ENCODE measurements at regions not wholly inside any gene's neighbourhood (a gene's known extent, or its start where the extent isn't known, plus 50 kb on each side); places are given as distances from the start of the nearest gene placed in this dataset.
"Not testable (repeated sequence)": the region's sequence is repeated elsewhere in the genome, so short reads cannot be mapped to it uniquely, and the experiment has no call there.

DNA sequence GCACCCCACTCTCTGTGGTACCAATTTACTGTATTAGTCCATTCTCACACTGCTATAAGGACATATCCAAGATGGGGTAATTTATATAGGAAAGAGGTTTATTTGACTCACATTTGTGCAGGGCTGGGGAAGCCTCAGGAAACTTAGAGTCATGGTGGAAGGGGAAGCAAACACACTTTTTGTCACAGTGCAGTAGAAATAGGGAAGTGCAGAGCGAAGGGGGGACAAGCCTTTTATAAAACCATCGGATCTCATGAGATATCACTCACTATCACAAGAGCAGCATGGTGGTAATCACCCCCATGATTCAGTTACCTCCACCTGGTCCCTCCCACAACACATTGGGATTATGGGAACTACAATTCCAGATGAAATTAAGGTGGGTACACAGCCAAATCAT, 766.9 kb upstream of the PCDH10 start:
- DNase-seq (ENCODE audit: low read depth): no peak

DNA sequence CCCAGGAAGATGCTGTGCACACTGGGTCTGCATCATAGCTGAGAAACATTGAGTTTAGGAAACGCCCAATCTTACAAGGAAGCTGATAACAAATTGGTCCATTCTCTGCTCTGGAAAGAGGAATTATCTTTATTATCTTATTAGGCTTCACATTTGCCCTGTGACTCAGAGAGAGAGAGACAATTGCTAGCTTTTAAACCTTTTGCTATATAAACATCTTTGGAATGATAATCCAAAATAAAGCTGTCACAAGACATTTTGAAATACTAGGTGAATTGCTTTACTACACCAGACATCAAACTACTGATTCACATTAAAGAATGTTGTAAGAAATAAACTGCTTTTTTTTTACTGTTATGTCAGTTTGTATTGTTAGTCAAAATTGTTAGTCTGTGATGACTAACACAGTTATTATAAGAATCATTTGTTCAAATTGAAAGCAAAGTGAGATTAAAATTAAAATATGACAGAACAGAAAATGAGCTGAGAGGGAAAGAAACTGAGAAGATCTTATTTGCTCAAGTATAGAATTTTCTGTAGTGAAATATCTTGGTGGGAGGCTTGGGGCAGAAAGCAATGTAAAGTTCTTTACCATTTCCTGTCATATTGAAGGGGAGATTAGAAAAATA, 765.4 kb upstream of the PCDH10 start:
- no peak for DNase-seq (ENCODE audit: low read depth)

DNA sequence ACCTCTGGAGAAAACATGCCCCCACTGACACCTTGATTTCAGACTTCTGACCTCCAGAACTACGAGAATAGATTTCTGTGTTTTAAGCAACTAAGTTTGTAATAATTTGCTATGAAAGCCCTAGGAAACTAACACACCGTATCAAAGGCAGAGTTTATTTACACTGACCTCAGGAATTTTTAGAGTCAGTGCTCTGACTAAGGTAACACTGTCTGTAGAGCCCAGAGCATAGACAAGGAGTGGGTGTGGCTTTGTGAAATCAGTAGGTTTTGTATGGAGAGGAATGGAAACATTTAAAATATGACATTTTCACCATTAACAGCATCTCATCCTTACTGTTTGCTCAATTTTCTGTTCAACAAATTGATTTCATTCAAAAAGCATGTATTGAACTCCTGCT, 764.4 kb upstream of the PCDH10 start:
- DNase-seq (ENCODE audit: low read depth): no peak

DNA sequence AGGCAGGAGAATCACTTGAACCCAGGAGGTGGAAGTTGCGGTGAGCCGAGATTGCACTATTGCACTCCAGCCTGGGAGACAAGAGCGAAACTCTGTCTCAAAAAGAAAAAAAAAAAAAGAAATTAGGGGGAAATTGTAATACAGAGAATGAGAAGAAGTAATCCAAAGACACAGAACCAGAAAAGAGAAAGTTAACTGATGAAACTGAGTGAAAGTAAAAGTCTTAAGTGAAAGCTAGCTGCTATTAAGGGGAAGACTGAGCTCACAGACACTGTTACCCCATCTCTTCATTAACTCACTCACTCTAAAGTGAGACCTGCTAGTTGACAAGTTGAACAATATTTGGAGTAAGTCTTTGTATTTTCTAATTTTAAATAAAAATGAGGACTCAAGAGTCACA, 763.0 kb upstream of the PCDH10 start:
- no peak for DNase-seq (ENCODE audit: low read depth)

DNA sequence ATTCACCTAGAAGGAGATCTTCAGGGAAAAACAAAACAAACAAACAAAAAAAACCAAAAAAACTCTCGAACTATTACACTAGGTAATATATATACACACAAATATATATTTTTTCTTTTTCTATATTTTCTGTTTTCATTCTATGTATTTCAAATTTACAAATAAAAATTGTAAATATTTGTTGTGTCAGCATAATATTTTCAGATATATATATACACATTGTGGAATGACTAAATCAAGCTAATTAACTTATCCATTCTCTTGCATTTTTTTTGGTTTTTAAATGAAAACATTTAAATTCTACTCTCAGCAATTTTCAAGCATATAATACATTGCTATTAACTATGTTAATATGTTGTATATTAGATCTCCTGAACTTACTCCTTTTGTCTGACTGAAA, 762.0 kb upstream of the PCDH10 start:
- no peak for DNase-seq (ENCODE audit: low read depth)

DNA sequence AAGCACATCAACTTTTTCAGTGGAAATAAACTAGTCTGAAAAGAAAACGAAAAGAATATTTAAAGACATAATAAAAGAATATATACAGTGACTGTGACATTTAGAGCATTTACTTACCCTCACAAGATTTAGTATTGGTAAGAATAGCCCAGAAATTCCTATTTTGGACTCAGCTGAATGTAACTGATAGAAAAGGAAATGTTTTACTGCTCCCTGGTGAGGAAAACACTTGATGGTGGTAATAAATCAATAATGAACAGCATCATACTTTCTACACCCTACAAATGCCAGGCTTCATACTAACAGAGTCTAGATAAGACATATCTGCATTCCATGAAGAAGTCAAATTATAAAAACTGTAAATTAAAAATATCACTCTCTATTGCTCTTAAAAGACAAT, 753.5 kb upstream of the PCDH10 start:
- no peak for DNase-seq (ENCODE audit: low read depth)

DNA sequence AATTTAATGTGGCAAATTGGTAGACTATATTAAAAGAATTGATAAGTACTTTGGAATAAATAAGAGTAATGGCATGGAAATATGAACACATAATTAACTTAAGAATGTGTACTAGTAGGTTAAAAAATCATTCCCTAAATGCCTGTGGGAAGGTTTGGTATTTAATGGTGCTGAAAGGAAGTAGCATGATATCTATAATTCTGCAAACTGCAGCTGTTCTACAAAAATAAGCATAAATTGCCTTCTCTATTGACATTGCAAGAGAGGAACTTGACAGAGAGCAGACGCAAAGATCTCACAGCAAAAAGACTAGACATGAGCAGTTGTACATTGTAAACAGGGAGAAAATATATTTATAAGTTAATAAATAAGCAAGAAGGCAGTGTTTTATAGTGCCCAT, 752.5 kb upstream of the PCDH10 start:
- DNase-seq (ENCODE audit: low read depth): no peak

DNA sequence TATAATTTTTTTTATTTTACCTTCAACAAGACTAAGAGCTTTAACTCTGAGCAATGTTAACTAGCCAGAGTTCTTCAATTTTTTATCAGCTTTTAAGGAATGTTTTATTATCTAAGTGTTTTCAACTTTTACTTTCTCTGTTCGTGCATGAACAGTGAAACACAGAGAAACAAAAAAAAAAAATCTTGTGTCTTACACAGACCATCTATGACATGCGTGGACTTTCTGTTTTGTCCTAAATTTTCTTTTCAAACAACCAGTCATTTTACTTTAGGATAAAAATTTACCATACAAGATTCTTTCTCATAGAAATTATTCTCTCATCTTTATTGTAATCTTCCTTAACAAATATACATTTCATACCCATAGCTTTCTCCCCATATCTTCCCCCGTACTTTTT, 731.9 kb upstream of the PCDH10 start:
- no peak for DNase-seq (ENCODE audit: low read depth)

DNA sequence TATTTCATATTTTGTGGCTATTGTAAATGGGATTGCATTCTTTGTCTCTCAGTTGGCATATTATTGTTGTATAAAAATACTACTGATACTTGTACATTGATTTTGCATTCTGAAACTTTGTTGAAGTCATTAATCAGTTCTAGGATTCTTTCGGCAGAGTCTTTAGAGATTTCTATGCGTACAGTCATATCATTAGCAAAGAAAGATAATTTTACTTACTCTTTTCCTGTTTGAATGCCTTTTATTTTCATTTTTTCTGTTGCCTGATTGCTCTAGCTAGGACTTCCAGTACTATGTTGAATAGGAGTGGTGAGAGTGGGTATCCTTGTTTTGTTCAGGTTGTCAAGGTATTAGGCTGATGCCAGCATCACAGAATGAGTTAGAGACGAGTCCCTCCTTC, 722.0 kb upstream of the PCDH10 start:
- DNase-seq (ENCODE audit: low read depth): no peak

DNA sequence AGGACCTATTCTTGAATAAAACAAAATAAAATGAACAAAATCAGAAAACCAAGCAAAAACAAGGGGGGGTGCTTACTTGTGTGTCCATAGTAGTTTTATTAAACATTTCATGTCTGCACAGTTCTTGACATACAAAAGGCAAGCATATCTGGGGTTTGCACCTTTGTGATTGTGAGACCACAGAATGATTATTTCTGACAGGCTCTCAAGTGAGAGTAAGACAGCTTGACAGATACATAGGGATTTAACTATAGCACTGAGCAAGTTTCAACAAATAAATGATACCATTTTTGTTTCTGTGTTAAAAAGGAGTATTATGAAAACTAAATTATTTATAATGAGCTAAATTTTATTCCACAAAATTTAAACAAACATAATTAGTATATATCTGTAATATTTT, 712.0 kb upstream of the PCDH10 start:
- no peak for DNase-seq (ENCODE audit: low read depth)

DNA sequence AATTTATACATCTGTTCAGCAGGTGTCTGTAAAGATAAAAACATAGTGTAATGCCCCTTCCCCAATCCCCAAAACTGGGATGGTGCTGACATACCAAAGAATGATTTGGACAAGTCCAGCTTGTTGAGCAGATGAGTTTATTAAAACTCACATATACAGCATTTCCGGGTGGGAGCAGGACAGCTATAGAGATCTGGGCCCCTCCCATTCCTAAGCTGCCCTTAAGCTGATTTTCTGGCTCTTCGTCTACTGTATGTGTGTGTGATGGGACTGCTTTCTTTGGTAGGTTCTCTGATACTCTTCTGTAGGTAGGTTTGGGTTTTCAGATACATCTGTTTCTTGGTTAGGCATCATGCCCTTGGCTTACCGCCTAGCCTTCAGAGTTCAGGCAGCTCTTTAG, 703.7 kb upstream of the PCDH10 start:
- no peak for DNase-seq (ENCODE audit: low read depth)

DNA sequence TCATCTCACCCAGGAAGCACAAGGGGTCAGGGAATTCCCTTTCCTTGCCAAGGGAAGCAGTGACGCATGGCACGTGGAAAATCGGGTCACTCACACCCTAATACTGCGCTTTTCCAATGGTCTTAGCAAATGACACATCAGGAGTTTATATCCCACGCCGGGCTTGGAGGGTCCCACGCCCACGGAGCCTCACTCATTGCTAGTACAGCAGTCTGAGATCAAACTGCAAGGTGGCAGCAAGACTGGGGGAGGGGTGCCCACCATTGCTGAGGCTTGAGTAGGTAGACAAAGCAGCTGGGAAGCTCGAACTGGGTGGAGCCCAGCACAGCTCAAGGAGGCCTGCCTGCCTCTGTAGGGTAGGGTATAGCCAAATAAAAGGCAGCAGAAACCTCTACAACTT, 691.1 kb upstream of the PCDH10 start:
- DNase-seq (ENCODE audit: low read depth): not testable (repeated sequence)

DNA sequence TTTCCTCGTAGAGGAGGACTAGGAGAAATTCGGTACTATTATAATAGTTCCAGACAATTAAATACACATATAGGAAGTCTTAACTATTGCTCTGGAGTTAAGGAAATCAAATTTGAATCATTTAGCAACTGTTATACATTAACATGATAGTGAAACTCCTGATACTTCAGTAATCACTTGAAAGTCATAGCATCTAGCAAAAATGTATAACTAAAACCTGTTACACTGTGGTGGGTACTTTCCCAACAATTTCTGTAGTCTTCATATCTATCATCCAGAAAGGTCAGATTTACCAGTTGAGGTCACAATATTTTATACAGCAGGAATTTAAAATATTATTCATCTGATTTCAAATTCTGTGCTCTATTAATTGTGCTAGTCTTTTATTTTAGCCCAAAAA, 669.6 kb upstream of the PCDH10 start:
- no peak for DNase-seq (ENCODE audit: low read depth)

DNA sequence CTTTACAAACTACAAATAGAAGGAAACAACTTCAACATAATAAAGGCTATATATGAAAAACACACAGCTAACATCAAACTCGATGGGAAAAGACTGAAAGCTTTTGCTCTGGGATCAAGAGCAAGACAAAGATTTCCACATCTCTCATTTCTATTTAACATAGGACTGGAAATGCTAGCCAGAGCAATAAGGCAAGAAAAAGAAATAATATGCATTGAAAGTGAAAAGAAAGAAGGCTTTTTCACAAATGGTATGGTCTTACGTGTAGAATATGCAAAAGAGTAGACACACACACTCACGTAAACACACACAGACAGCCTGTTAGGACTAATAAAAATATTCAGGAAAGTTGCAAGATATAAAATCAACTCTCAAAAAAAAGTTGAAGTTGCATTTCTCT, 660.5 kb upstream of the PCDH10 start:
- DNase-seq (ENCODE audit: low read depth): no peak

DNA sequence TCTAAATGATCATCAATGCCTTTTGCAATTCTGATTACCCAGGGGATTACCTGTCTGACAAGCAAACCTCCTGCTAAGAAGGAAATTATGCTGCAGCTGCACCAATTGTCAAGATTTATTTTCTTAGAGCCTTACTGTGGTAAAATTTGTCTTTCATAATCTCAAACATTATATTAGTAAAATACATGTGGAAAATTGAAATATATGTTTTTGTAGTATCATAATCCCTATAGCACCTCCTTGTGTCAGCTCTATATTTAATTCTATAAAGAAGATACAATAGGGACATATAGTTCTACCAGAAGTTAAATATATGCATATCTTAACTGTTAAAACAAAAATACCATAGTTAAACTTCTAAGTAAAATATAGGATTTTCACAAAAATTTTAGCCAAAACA, 655.6 kb upstream of the PCDH10 start:
- no peak for DNase-seq (ENCODE audit: low read depth)

DNA sequence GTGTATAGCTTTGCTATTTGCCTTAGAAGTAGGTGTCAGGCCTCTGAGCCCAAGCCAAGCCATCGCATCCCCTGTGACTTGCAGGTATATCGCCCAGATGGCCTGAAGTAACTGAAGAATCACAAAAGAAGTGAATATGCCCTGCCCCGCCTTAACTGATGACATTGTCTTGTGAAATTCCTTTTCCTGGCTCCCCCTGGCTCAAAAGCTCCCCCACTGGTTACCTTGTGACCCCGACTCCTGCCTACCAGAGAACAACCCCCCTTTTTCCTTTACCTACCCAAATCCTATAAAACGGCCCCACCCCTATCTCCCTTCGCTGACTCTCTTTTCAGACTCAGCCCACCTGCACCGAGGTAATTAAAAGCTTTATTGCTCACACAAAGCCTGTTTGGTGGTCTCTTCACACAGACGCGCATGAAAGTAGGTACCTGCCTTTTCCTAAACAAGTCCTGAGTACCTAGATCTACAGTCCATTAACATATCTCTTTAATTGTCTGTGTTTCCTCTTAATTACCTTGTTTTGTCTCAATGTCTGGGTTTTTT, 653.8 kb upstream of the PCDH10 start:
- DNase-seq (ENCODE audit: low read depth): not testable (repeated sequence)

DNA sequence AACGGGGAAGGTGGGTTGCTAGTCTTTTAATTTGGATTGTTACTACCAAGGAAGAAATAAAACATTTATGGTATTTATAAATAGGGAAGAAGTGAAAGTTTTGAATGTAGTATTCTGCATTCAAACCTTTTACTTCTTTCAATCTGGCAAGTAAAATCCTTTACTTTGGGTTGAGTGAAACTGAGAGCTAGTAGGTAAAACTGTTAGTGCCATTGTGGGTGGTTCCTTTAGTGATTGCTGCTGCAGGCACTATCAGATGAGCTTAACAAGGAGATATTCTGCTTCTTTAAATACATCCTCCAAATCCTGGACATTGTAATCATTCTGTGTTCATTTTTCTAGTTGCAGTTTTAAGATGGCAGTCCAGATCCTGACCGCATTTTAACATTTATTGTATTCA, 650.9 kb upstream of the PCDH10 start:
- DNase-seq (ENCODE audit: low read depth): no peak

DNA sequence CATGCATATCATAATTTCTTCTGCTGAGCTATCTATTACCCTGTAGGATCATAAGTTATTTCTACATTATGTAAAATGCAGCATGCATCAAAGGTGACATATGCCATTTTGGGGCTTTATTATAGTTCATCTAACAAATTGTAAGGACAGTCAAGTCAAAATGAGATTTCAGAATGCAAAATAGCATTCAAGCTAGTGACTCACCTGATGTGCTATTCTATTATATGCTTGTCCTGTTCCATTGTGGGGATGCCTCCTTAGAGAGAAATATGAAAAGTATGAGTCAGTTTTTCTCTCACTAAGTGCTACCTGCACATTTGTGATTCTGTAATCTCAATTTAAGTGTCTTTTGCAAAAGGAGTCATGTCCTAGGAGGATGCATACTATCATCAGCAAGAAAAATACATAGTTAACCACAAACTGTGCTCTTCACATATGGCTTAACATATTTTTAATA, 647.0 kb upstream of the PCDH10 start:
- DNase-seq (ENCODE audit: low read depth): no peak

DNA sequence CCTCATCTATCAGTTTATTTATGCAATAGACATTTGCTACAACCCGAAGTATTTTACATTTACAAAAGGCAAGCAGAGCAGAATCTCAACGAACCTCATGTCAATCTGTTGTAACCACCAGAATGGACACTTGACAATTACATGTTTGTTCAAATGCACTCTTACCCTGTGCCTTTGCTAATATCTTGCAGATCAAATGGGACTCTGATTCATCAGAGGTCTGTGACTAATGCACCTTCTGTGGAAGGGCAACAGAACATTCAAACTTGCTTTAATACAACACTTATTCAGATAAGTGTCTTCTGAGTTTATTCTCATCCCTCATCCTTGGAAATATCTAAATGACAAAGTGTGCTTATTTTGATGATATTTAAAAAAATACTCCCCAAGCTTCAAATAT, 644.7 kb upstream of the PCDH10 start:
- DNase-seq (ENCODE audit: low read depth): no peak

DNA sequence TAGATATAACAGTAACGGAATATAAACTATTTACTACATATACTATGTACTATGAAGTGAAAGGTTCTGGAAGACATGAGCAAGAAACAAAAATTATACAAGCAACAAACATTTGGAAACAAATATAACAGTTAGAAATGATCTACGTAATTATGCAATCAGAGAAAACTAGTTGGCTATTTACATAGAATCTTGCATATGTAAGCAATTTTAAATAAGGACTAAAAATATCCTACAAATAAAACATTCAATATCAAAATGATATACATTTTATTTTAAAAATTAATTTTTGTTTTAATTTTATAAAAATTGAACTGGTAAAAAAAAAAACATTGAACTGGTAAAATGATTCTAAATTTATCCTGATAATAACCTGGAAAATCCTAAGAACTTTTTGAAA, 642.5 kb upstream of the PCDH10 start:
- no peak for DNase-seq (ENCODE audit: low read depth)

DNA sequence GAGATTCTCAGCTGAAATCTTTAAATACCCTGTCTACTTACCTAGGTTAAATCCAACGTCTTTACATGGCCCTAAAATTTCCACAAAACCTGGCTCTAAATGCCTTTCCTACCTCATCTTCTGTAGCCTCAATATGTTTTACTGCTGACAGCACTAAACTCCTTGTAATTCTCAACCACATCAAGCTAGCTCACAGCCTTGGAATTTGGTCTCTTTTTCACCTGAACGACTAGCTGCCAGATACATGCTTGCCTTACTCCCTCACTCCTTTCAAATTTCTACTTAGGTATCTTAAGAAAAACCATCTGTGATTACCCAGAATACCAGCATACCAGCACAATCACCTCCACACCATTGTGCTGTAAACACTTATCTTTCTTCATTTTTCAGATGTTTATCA, 635.6 kb upstream of the PCDH10 start:
- no peak for DNase-seq (ENCODE audit: low read depth)

DNA sequence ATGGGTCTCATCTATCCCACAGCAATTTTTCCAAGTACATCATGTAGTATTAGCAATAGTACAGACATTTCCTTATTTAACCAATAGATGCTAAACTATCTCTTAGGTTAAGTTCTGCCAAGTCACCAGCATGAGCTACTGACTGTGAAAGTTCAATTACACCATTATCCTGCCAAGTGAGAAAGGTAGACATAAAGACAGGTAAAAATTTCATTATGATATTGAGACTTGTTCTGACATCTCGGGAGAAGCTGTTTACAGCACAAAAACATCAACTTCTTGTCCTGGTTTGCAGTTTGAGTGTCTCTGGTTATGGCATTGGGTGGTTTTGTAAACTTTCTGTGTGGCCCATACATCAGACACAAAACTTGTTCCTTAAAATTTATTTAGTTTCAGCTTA, 622.4 kb upstream of the PCDH10 start:
- DNase-seq (ENCODE audit: low read depth): no peak

DNA sequence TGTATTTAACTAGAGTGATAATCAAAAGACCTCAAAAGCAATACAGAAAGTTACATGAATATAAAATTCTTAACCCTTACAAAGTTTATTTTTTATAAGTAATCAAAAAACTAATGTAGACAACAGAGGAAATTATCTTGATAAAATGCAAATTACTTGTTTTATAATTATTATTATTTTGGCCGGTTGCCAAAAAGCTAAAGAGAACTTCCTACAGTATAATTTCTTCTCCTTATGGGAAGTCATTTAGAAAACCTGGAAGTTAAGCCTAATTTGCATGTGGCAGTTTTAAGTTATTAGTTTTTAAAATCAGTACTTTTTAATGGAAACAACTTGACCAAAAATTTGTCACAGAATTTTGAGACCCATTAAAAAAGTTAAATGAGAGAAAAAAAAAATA, 621.3 kb upstream of the PCDH10 start:
- DNase-seq (ENCODE audit: low read depth): no peak

DNA sequence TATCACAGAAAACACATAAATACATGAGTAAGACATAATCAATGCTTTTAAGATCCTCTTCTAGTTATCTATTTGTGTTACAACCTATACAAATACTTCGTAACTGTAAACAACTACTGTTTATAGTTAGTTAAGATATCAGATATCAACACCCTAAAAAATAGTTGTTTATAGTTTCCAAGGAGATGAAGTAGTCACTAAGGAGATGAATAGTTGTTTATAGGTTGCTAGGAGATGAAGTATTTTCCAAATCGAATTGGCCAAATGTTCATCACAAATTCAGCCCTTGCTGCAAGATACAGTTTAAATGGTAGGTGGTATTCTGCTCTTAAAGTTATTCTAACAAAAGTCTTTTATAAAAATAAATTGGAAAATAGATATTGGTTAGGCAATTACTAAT, 618.2 kb upstream of the PCDH10 start:
- no peak for DNase-seq (ENCODE audit: low read depth)

DNA sequence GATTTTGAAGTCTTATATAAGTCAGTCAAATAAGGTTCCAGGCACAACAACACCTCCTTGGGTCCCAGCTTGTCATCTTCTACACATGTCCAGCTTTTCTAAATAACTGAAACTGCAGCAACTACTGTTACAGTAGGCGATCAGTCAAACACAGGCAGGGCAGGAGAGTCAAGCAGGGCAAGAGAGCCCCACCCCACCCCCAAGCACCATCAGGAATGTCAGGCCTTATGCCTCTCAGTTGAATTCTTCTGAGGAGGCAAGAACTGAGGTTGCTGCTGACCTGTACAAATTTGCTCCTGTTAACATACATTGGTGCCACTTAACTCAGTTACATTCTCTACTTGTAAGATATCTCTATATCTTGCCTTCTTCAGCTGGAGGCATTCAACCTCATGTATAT, 608.8 kb upstream of the PCDH10 start:
- no peak for DNase-seq (ENCODE audit: low read depth)

Data from stromal cell of bone marrow (primary cell).